K562 (cell line): ENCODE measurements at regions not wholly inside any gene's neighbourhood (a gene's known extent, or its start where the extent isn't known, plus 50 kb on each side); places are given as distances from the start of the nearest gene placed in this dataset.

Experiments used
- HDGF ChIP-seq: fragments of 450-650 bp; IDR thresholded peaks from 2 replicates; pipeline ENCODE4 v1.6.1; 2016
- ZNF324 ChIP-seq: fragments of 250-450 bp; sonication (Bioruptor Pico); IDR thresholded peaks from 2 replicates; pipeline ENCODE4 v1.4.0; 2020; ENCODE audit warnings: mild to moderate bottlenecking
- ZNF780A ChIP-seq: fragments of 250-450 bp; sonication (Bioruptor Pico); IDR thresholded peaks from 2 replicates; pipeline ENCODE4 v1.5.0; 2021; ENCODE audit warnings: mild to moderate bottlenecking
- TF ChIP-seq, protein P1 (sequence below), 3 experiments: fragments of 200-800 bp in 1 of 3; sonication (Bioruptor generic) in 1 of 3; sonication (generic) in 1 of 3; formaldehyde crosslinking in 1 of 3; IDR thresholded peaks; 2 replicates each; pipeline versions ENCODE4 v1.6.1 to v1.8.0; 2016 to 2022; ENCODE audit warnings: mild to moderate bottlenecking in 2 of 3, missing compliant biosample characterization in 2 of 3, missing genetic modification characterization in 2 of 3, missing genetic modification reagents in 1 of 3
- TF ChIP-seq, protein P2 (sequence below), 3 experiments: IDR thresholded peaks in 2 of 3; conservative IDR thresholded peaks in 1 of 3; 2 replicates each; pipeline ENCODE4 v1.5.1; 2011 to 2012; ENCODE audit warnings: low read length in 3 of 3, mild to moderate bottlenecking in 3 of 3, control low read depth in 2 of 3, improper control_type of control experiment in 1 of 3, inconsistent platforms in 1 of 3, low read depth in 1 of 3, mixed read lengths in 1 of 3, moderate library complexity in 1 of 3; ENCODE audit not compliant: insufficient read depth in 2 of 3

DNA sequence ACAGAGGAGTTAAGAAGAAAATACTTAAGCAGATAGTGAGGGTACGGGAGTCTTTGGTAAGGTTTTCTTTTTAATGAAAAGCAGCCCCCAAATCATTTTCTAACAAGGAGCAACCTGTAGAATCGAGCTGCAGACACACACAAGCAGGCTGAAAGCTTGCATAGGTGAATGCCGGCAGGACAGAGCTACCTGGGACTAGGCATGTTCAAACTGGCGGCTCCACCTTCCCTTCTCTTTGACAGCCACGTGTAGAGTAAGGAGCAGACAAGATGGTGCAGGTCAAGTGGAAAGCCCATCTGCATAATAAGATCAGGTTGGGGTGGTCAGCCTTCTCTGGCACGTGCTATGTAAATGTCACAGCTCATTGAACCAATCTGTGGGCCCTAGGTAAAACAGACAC, 1292.4 kb downstream of the EPHA7 start:
- TF ChIP-seq HDGF (no peak), ZNF324 (CRISPR knock-in tag) (no peak), ZNF780A (CRISPR knock-in tag) (no peak)
- TF ChIP-seq, protein P1, sequence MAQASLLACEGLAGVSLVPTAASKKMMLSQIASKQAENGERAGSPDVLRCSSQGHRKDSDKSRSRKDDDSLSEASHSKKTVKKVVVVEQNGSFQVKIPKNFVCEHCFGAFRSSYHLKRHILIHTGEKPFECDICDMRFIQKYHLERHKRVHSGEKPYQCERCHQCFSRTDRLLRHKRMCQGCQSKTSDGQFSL (CRISPR knock-in tag; IDR thresholded peaks at IDR 0.05): no peak
- TF ChIP-seq, protein P1 (tag; IDR thresholded peaks at IDR 0.05): no peak
- TF ChIP-seq, protein P2, sequence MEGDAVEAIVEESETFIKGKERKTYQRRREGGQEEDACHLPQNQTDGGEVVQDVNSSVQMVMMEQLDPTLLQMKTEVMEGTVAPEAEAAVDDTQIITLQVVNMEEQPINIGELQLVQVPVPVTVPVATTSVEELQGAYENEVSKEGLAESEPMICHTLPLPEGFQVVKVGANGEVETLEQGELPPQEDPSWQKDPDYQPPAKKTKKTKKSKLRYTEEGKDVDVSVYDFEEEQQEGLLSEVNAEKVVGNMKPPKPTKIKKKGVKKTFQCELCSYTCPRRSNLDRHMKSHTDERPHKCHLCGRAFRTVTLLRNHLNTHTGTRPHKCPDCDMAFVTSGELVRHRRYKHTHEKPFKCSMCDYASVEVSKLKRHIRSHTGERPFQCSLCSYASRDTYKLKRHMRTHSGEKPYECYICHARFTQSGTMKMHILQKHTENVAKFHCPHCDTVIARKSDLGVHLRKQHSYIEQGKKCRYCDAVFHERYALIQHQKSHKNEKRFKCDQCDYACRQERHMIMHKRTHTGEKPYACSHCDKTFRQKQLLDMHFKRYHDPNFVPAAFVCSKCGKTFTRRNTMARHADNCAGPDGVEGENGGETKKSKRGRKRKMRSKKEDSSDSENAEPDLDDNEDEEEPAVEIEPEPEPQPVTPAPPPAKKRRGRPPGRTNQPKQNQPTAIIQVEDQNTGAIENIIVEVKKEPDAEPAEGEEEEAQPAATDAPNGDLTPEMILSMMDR (IDR thresholded peaks at IDR 0.05 in 2 of 3, conservative IDR thresholded peaks at IDR 0.05 in 1 of 3; ENCODE audit: insufficient read depth in 2 of 3, low read depth in 1 of 3, low read length in 3 of 3): no peak
